GM12892 (cell line): ENCODE measurements at regions not wholly inside any gene's neighbourhood (a gene's known extent, or its start where the extent isn't known, plus 50 kb on each side); places are given as distances from the start of the nearest gene placed in this dataset.

ENCODE experiments used
- POLR2A ChIP-seq: IDR thresholded peaks from 2 replicates; pipeline ENCODE4 v1.6.1; 2011; ENCODE audit warnings: low read depth, low read length, control low read depth
- TAF1 ChIP-seq: IDR thresholded peaks from 2 replicates; pipeline ENCODE4 v1.6.1; 2011; ENCODE audit warnings: low read depth, mild to moderate bottlenecking, control low read depth, low read length, borderline replicate concordance

DNA sequence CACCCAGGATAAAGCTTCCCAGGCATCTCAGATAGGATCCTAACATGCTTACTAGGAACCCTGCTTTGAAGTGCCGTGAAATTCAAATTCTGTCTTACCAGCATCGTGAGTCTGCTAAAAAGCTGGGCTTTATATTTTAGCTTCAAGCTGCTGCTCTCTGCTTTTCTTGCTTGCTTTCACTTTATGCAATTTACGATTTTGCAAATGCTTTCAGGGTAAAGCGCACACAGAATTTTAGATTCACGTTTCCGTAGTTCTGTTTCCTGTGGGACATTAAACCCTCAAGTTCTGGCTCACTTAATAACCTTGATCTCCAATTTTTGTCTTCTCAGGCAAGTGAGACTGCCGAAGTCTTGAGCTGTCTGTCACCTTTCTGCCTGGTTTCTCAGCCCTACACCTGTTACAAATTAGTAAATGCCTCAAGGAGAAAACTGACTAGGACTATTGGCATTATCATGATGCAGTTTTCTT is 170.5 kb upstream of the TGFBR2 start:
- no peak for TF ChIP-seq TAF1
- no peak for TF ChIP-seq POLR2A
